HCT116 (cell line): ENCODE measurements at regions not wholly inside any gene's neighbourhood (a gene's known extent, or its start where the extent isn't known, plus 50 kb on each side); places are given as distances from the start of the nearest gene placed in this dataset.

Experiments used
- ATAC-seq: fragments of 200-7000 bp; cut with Tn5 transposase; 2 replicates; pipeline ENCODE4 v1.9.1; 2020; ENCODE audit warnings: mild to moderate bottlenecking, moderate library complexity
- BruUV-seq: library from RNA; stranded (reverse); fragments of 400-500 nt; replicated peaks from 2 replicates; lab custom pipeline; 2021; lab: Mats Ljungman, UMichigan
- CTCF ChIA-PET: fragments of 300-600 bp; sonication (Branson Sonifier 250); formaldehyde crosslinking; loops from one replicate; lab custom pipeline; 2021; ENCODE audit warnings: antibody characterized with exemption; lab: Charles Lee
- POLR2A ChIA-PET: fragments of 300-600, 350-600 bp; sonication (Branson Sonifier 250); formaldehyde crosslinking; loops from one replicate; lab custom pipeline; 2021; ENCODE audit warnings: antibody characterized with exemption; lab: Charles Lee
- RAD21 ChIA-PET, 2 experiments: fragments of 300-600 bp; sonication (Branson Sonifier 250); formaldehyde crosslinking; loops; one replicate each; lab custom pipeline; 2023; ENCODE audit warnings: low total read pairs in 2 of 2; ENCODE audit not compliant: uncharacterized antibody in 2 of 2, unreplicated experiment in 2 of 2, low non-redundant PET in 1 of 2; lab: Charles Lee
- DNase-seq: peaks from one replicate; pipeline ENCODE4 v3.0.0-alpha.2; 2010; ENCODE audit warnings: low read depth, low spot score
- H2AFZ ChIP-seq: fragments of 200-600 bp; shearing (Covaris generic), sonication (generic); 2 replicates; pipeline ENCODE4 v1.6.1; 2017; ENCODE audit warnings: low read depth, mixed run types, mixed read lengths, antibody characterized with exemption, low read length; ENCODE audit not compliant: poor library complexity, severe bottlenecking
- H3K27ac ChIP-seq: 2 replicates; pipeline ENCODE4 v1.5.1; 2012; ENCODE audit warnings: low read depth, low read length
- H3K27me3 ChIP-seq: fragments of 200-600 bp; sonication (generic); 2 replicates; pipeline ENCODE4 v1.6.1; 2016; ENCODE audit warnings: mixed run types, low read length, mixed read lengths; ENCODE audit not compliant: insufficient read depth
- H3K36me3 ChIP-seq, 2 experiments: fragments of 200-500 bp in 1 of 2; fragments of 200-600 bp in 1 of 2; sonication (Bioruptor generic) in 1 of 2; sonication (generic) in 1 of 2; 2 replicates each; pipeline versions ENCODE4 v1.5.1 to v1.6.1; 2014 to 2016; ENCODE audit warnings: low read length in 2 of 2, inconsistent platforms in 1 of 2, mixed read lengths in 1 of 2, mixed run types in 1 of 2; ENCODE audit not compliant: insufficient read depth in 2 of 2, control insufficient read depth in 1 of 2
- H3K4me1 ChIP-seq, 2 experiments: fragments of 200-600 bp in 1 of 2; sonication (generic) in 1 of 2; 2 replicates each; pipeline versions ENCODE4 v1.5.1 to v1.6.1; 2012 to 2017; ENCODE audit warnings: low read length in 2 of 2, inconsistent platforms in 1 of 2, mild to moderate bottlenecking in 1 of 2, mixed read lengths in 1 of 2, mixed run types in 1 of 2, moderate library complexity in 1 of 2; ENCODE audit not compliant: insufficient read depth in 2 of 2, control insufficient read depth in 1 of 2
- H3K4me2 ChIP-seq: fragments of 200-600 bp; sonication (generic); 2 replicates; pipeline ENCODE4 v1.6.1; 2017; ENCODE audit warnings: mixed run types, low read length, mixed read lengths
- H3K4me3 ChIP-seq, 2 experiments: fragments of 200-600 bp in 1 of 2; sonication (generic) in 1 of 2; replicated peaks in 1 of 2; 2 replicates each; pipeline ENCODE4 v1.5.1; 2011 to 2016; ENCODE audit warnings: low read length in 2 of 2, control low read depth in 1 of 2, low read depth in 1 of 2, mild to moderate bottlenecking in 1 of 2, mixed read lengths in 1 of 2, mixed run types in 1 of 2
- H3K79me2 ChIP-seq: fragments of 200-600 bp; sonication (generic); 2 replicates; pipeline ENCODE4 v1.6.1; 2017; ENCODE audit warnings: mild to moderate bottlenecking, mixed run types, low read length, moderate library complexity, mixed read lengths; ENCODE audit not compliant: insufficient read depth
- H3K9ac ChIP-seq: fragments of 200-600 bp; sonication (generic); 2 replicates; pipeline ENCODE4 v1.6.1; 2016; ENCODE audit warnings: low read length, mixed read lengths
- H3K9me2 ChIP-seq: fragments of 200-600 bp; sonication (generic), shearing (Covaris generic); 2 replicates; pipeline ENCODE4 v1.6.1; 2017; ENCODE audit warnings: mixed run types, mild to moderate bottlenecking, moderate library complexity; ENCODE audit not compliant: insufficient read depth
- H3K9me3 ChIP-seq, 2 experiments: fragments of 200-500 bp in 1 of 2; fragments of 200-600 bp in 1 of 2; sonication (Bioruptor generic) in 1 of 2; sonication (generic) in 1 of 2; 2 replicates each; pipeline ENCODE4 v1.6.1; 2014 to 2017; ENCODE audit warnings: low read length in 2 of 2, mixed read lengths in 2 of 2, inconsistent platforms in 1 of 2, low read depth in 1 of 2, mild to moderate bottlenecking in 1 of 2, mixed run types in 1 of 2, moderate library complexity in 1 of 2; ENCODE audit not compliant: control insufficient read depth in 1 of 2, insufficient read depth in 1 of 2
- H4K20me1 ChIP-seq: fragments of 200-600 bp; sonication (generic), shearing (Covaris generic); 2 replicates; pipeline ENCODE4 v1.6.1; 2017; ENCODE audit warnings: mixed run types, mild to moderate bottlenecking, moderate library complexity; ENCODE audit not compliant: insufficient read depth
- CBX3 ChIP-seq: IDR thresholded peaks from 2 replicates; pipeline ENCODE4 v1.6.1; 2012; ENCODE audit warnings: low read depth
- CEBPB ChIP-seq: IDR thresholded peaks from 2 replicates; pipeline ENCODE4 v1.6.1; 2012; ENCODE audit warnings: low read depth
- EGR1 ChIP-seq: IDR thresholded peaks from 2 replicates; pipeline ENCODE4 v1.6.1; 2012; ENCODE audit warnings: low read depth
- ELF1 ChIP-seq: IDR thresholded peaks from 2 replicates; pipeline ENCODE4 v1.6.1; 2012; ENCODE audit warnings: low read depth, borderline replicate concordance
- EZH2 ChIP-seq: fragments of 200-600 bp; sonication (generic); IDR thresholded peaks from 2 replicates; pipeline ENCODE4 v1.6.1; 2017; ENCODE audit warnings: antibody characterized with exemption, mixed run types
- FOSL1 ChIP-seq: IDR thresholded peaks from 2 replicates; pipeline ENCODE4 v1.6.1; 2012; ENCODE audit warnings: low read depth
- POLR2AphosphoS5 ChIP-seq: IDR thresholded peaks from 2 replicates; pipeline ENCODE4 v1.6.1; 2011; ENCODE audit warnings: mild to moderate bottlenecking, low read depth, low read length, moderate library complexity
- SIN3A ChIP-seq: IDR thresholded peaks from 2 replicates; pipeline ENCODE4 v1.6.1; 2012; ENCODE audit warnings: low read depth
- SP1 ChIP-seq: IDR thresholded peaks from 2 replicates; pipeline ENCODE4 v1.6.1; 2012; ENCODE audit warnings: low read depth
- TCF7L2 ChIP-seq: IDR thresholded peaks from 2 replicates; pipeline ENCODE4 v1.7.0; 2011; ENCODE audit warnings: borderline replicate concordance, inconsistent platforms; ENCODE audit not compliant: insufficient read depth, insufficient read length; ENCODE audit errors: extremely low read depth
- intact Hi-C: fragments of 100-400 bp; cut with micrococcal nuclease; formaldehyde crosslinking; loops from 2 replicates; pipeline ENCODE4 v1.10.0; 2022
- TF ChIP-seq, protein P1 (sequence below): IDR thresholded peaks from 2 replicates; pipeline ENCODE4 v1.6.1; 2012

DNA sequence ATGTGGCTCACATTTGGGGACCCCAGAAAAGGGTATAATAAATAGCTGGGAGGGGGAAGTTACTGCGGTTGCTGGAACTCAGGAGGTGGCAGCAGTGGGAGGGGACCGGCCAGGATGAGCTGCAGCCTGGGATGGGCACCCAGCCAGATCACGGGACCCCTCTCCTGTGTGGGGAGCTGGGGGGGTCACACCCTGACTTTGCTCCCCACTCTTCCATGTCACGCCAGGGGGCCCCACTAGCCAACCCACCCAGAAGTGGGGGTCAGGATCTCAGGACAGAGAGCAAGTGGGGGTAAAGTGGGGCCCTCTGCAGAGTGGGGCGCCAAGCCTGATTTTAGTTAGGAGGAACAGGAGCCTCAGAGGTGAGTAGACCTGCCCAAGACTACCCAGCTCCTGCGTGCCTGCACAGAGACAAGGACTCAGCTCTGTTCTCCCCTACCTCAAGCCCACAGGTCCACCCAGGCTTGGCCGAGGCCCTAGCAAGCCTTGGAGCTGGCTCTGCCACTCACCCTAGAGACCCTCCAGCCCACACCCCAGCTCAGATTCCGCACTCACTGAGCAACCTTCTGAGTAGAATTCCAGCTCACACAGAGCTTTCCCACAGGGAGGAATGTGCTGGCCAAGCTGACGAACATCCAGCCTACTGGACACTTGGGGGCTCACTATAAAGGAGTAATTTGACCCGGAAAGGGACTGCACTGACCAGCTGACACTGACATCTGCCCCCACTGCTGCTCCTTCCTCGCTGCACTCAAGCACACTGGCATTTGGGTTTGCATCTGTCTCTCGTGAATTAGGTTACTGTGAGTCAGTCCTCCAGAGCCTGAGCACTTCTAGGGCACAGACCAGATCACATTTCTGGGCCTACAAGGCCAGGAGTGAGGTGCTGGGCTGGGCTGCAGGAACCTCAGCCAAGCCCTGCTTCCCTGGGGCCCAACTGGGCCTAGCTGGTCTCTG lies 310.1 kb downstream of the C16orf95 start:
- Histone ChIP-seq H2AFZ (no peak overlapping the region), H3K4me3 (no peak overlapping the region), H3K9me3 (peaks cover 4 to 6% of the 10 kb centered on the region in 2 experiments; a peak in 1 of 4 replicates), H4K20me1 (no peaks in the 10 kb centered on the region), H3K36me3 (no peaks in the 10 kb centered on the region), H3K27me3 (0 out of 2 replicates have a peak, but pooled peaks cover 7% of the 10 kb centered on the region), H3K4me2 (no peak overlapping the region), H3K79me2 (no peaks in the 10 kb centered on the region), H3K9me2 (no peaks in the 10 kb centered on the region), H3K27ac (no peak overlapping the region), H3K4me1 (no peaks in the 10 kb centered on the region), H3K9ac (no peak overlapping the region)
- intact Hi-C loops: no loop called here
- no TSS peak for BruUV-seq
- ATAC-seq: no peak
- TF ChIP-seq SP1 (no peak), CBX3 (no peak), SIN3A (no peak), EZH2 (no peak), POLR2AphosphoS5 (no peak), ELF1 (no peak), TCF7L2 (no peak), FOSL1 (no peak), EGR1 (no peak), CEBPB (no peak)
- TF ChIP-seq, protein P1, sequence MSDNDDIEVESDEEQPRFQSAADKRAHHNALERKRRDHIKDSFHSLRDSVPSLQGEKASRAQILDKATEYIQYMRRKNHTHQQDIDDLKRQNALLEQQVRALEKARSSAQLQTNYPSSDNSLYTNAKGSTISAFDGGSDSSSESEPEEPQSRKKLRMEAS: no peak
- no peak for DNase-seq
- CTCF ChIA-PET: interaction anchor here (0.9 kb wide), 1 partner anchor 10 kb away, joined by 3 read pairs; no protein-coding TSS in a partner anchor
- POLR2A ChIA-PET: no interaction called here
- RAD21 ChIA-PET: no interaction called here
